Smooth muscle cell of the brain vasculature (primary cell): ENCODE measurements at regions not wholly inside any gene's neighbourhood (a gene's known extent, or its start where the extent isn't known, plus 50 kb on each side); places are given as distances from the start of the nearest gene placed in this dataset.
"Not testable (repeated sequence)": the region's sequence is repeated elsewhere in the genome, so short reads cannot be mapped to it uniquely, and the experiment has no call there.

Source experiments
- DNase-seq: peaks from one replicate; pipeline ENCODE4 v3.0.0-alpha.2; 2012; ENCODE audit warnings: low read depth, low spot score

DNA sequence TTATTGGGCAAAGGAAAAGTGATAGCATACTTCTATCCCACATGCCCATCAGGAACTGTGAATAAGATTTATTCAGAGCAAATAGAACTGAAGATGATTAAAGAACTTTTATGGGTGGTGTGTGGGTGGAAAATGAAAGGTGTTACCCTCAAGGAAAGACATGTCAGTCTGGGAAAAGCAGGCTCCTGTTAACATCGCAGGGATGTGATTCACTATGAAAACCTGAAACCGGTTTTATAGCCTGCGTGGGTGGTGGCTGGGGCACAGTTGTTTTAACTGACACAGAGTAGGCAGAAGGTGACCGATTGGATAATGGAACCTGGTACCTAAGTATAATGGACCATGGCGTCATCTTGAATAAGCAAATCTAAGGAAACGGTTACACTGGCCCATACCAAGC lies 61.3 kb upstream of the CASK start:
- no peak for DNase-seq

DNA sequence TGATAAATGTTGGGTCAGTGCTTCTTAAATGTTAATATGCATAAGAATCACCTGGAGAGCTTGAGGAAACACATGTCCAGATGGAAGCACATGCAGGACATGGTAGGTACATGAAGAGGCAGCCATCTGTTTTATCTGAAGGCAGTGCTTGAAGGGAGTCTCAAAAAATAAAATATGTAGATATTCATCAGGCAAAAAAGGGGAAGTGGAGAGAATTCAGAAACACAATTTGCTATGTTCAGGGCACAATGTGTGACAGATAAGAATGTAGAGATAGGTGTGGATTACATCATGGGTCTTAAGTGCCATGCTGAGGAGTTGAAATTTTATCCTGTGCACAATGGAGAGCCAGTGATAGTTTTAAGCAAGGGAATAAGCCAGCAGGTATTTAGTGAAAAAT lies 59.6 kb upstream of the CASK start:
- no peak for DNase-seq

DNA sequence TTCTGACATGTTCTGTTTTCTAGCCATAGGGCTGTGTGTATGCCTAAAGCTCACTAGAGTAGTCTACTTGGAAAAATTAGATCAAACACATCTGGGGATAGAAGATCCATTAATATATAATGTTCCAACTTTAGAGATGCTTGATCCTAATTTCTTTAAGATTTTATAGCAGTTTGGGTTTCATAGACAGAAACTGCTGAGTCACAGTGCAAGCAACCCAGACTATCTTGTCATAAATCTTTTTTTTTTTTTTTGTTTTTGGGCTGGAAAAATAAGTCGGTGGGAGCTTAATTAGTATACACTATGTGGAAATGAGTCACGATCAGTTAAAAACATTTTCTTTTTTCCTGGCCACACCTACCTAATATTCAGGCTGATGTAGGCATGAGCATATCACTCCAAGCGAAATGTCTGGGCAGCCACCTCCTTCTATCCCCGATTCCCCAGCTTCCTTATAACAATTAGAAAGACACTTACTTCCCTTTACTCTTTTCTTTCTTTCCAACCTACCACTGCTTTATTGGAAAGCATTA lies 58.2 kb upstream of the CASK start:
- no peak for DNase-seq

- DNase-seq = not testable (repeated sequence)
Observed at GRCh38 chrX:41974677-41975076, 51.3 kb upstream of the CASK start.

DNA sequence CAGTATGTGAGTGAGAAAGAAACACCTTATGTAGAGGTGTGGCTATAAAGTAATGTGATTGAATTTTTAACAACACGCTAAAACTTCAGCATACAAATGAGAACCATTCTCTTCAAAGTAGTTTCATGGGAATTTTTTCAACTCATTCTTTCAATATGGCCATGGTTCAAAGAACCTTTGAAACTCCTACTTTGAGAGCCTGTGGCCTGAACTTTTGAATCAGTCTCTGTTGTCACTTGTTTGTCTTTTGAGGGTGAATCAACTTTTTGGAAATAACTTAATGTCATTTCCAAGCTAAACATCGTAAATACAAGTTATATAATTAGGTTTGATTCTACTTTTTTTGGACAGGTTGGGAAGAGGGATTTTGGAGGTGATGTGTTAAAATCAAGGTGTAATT lies 49.9 kb upstream of the CASK start:
- no peak for DNase-seq
